ENCODE measurements at regions not wholly inside any gene's neighbourhood (a gene's known extent, or its start where the extent isn't known, plus 50 kb on each side); places are given as distances from the start of the nearest gene placed in this dataset.

GRCh38 chr4:44927399-44928380, 201.3 kb upstream of the GNPDA2 start:
- no peak overlapping the region for H3K9ac ChIP-seq (ENCODE audit: low read length)
- no peaks in the 10 kb centered on the region for H3K4me1 ChIP-seq (ENCODE audit: control insufficient read depth, insufficient read depth, low read length)
- H3K27ac ChIP-seq (ENCODE audit: low read depth, low read length), result no peak overlapping the region
- no peaks in the 10 kb centered on the region for H3K27me3 ChIP-seq (ENCODE audit: control insufficient read depth, insufficient read depth, low read length)
- no peak overlapping the region for H3K4me3 ChIP-seq (ENCODE audit: low read length)
- H3K36me3 ChIP-seq (ENCODE audit: control insufficient read depth, insufficient read depth, low read length), result no peaks in the 10 kb centered on the region

- no peaks in the 10 kb centered on the region for H3K4me1 ChIP-seq (ENCODE audit: control insufficient read depth, insufficient read depth, low read length)
- H3K27me3 ChIP-seq (ENCODE audit: control insufficient read depth, insufficient read depth, low read length), result no peaks in the 10 kb centered on the region
- H3K9ac ChIP-seq (ENCODE audit: low read length), result no peak overlapping the region
- peak overlapping the region; percentile 2 for H3K4me3 ChIP-seq (ENCODE audit: low read length)
- H3K36me3 ChIP-seq (ENCODE audit: control insufficient read depth, insufficient read depth, low read length), result no peaks in the 10 kb centered on the region
- no peak overlapping the region for H3K27ac ChIP-seq (ENCODE audit: low read depth, low read length)
Observed at GRCh38 chr4:44916411-44916810, 190.1 kb upstream of the GNPDA2 start.

GRCh38 chr4:44914748-44915147, 188.4 kb upstream of the GNPDA2 start:
- Histone ChIP-seq H3K4me3 (ENCODE audit: low read length) (no peak overlapping the region), H3K4me1 (ENCODE audit: control insufficient read depth, insufficient read depth, low read length) (no peaks in the 10 kb centered on the region), H3K27me3 (ENCODE audit: control insufficient read depth, insufficient read depth, low read length) (no peaks in the 10 kb centered on the region), H3K9ac (ENCODE audit: low read length) (no peak overlapping the region), H3K36me3 (ENCODE audit: control insufficient read depth, insufficient read depth, low read length) (no peaks in the 10 kb centered on the region), H3K27ac (ENCODE audit: low read depth, low read length) (no peak overlapping the region)

GRCh38 chr4:44914223-44914622, 187.9 kb upstream of the GNPDA2 start:
- Histone ChIP-seq H3K27me3 (ENCODE audit: control insufficient read depth, insufficient read depth, low read length) (no peaks in the 10 kb centered on the region), H3K36me3 (ENCODE audit: control insufficient read depth, insufficient read depth, low read length) (no peaks in the 10 kb centered on the region), H3K9ac (ENCODE audit: low read length) (no peak overlapping the region), H3K4me1 (ENCODE audit: control insufficient read depth, insufficient read depth, low read length) (no peaks in the 10 kb centered on the region), H3K4me3 (ENCODE audit: low read length) (no peak overlapping the region), H3K27ac (ENCODE audit: low read depth, low read length) (no peak overlapping the region)

GRCh38 chr4:44912980-44913379, 186.6 kb upstream of the GNPDA2 start:
- Histone ChIP-seq H3K27ac (ENCODE audit: low read depth, low read length) (no peak overlapping the region), H3K36me3 (ENCODE audit: control insufficient read depth, insufficient read depth, low read length) (no peaks in the 10 kb centered on the region), H3K9ac (ENCODE audit: low read length) (no peak overlapping the region), H3K27me3 (ENCODE audit: control insufficient read depth, insufficient read depth, low read length) (no peaks in the 10 kb centered on the region), H3K4me1 (ENCODE audit: control insufficient read depth, insufficient read depth, low read length) (no peaks in the 10 kb centered on the region), H3K4me3 (ENCODE audit: low read length) (no peak overlapping the region)

- no peak overlapping the region for H3K27ac ChIP-seq (ENCODE audit: low read depth, low read length)
- H3K4me3 ChIP-seq (ENCODE audit: low read length), result no peak overlapping the region
- H3K9ac ChIP-seq (ENCODE audit: low read length), result no peak overlapping the region
- no peaks in the 10 kb centered on the region for H3K27me3 ChIP-seq (ENCODE audit: control insufficient read depth, insufficient read depth, low read length)
- H3K4me1 ChIP-seq (ENCODE audit: control insufficient read depth, insufficient read depth, low read length), result no peaks in the 10 kb centered on the region
- no peaks in the 10 kb centered on the region for H3K36me3 ChIP-seq (ENCODE audit: control insufficient read depth, insufficient read depth, low read length)
Observed at GRCh38 chr4:44908565-44908964, 182.2 kb upstream of the GNPDA2 start.

- H3K9ac ChIP-seq (ENCODE audit: low read length), result no peak overlapping the region
- H3K36me3 ChIP-seq (ENCODE audit: control insufficient read depth, insufficient read depth, low read length), result no peaks in the 10 kb centered on the region
- no peak overlapping the region for H3K27ac ChIP-seq (ENCODE audit: low read depth, low read length)
- no peak overlapping the region for H3K4me3 ChIP-seq (ENCODE audit: low read length)
- H3K4me1 ChIP-seq (ENCODE audit: control insufficient read depth, insufficient read depth, low read length), result no peaks in the 10 kb centered on the region
- H3K27me3 ChIP-seq (ENCODE audit: control insufficient read depth, insufficient read depth, low read length), result no peaks in the 10 kb centered on the region
Observed at GRCh38 chr4:44872246-44872645, 145.9 kb upstream of the GNPDA2 start.

- H3K27me3 ChIP-seq (ENCODE audit: control insufficient read depth, insufficient read depth, low read length), result no peaks in the 10 kb centered on the region
- no peak overlapping the region for H3K27ac ChIP-seq (ENCODE audit: low read depth, low read length)
- H3K4me1 ChIP-seq (ENCODE audit: control insufficient read depth, insufficient read depth, low read length), result no peaks in the 10 kb centered on the region
- H3K36me3 ChIP-seq (ENCODE audit: control insufficient read depth, insufficient read depth, low read length), result no peaks in the 10 kb centered on the region
- H3K9ac ChIP-seq (ENCODE audit: low read length), result no peak overlapping the region
- H3K4me3 ChIP-seq (ENCODE audit: low read length), result no peak overlapping the region
Observed at GRCh38 chr4:44871133-44871532, 144.8 kb upstream of the GNPDA2 start.

GRCh38 chr4:44869985-44870384, 143.6 kb upstream of the GNPDA2 start:
- Histone ChIP-seq H3K9ac (ENCODE audit: low read length) (no peak overlapping the region), H3K4me1 (ENCODE audit: control insufficient read depth, insufficient read depth, low read length) (no peaks in the 10 kb centered on the region), H3K27me3 (ENCODE audit: control insufficient read depth, insufficient read depth, low read length) (no peaks in the 10 kb centered on the region), H3K27ac (ENCODE audit: low read depth, low read length) (no peak overlapping the region), H3K4me3 (ENCODE audit: low read length) (no peak overlapping the region), H3K36me3 (ENCODE audit: control insufficient read depth, insufficient read depth, low read length) (no peaks in the 10 kb centered on the region)

- no peaks in the 10 kb centered on the region for H3K36me3 ChIP-seq (ENCODE audit: control insufficient read depth, insufficient read depth, low read length)
- no peak overlapping the region for H3K4me3 ChIP-seq (ENCODE audit: low read length)
- no peaks in the 10 kb centered on the region for H3K4me1 ChIP-seq (ENCODE audit: control insufficient read depth, insufficient read depth, low read length)
- no peaks in the 10 kb centered on the region for H3K27me3 ChIP-seq (ENCODE audit: control insufficient read depth, insufficient read depth, low read length)
- H3K9ac ChIP-seq (ENCODE audit: low read length), result no peak overlapping the region
- no peak overlapping the region for H3K27ac ChIP-seq (ENCODE audit: low read depth, low read length)
Observed at GRCh38 chr4:44869222-44869882, 143.0 kb upstream of the GNPDA2 start.

GRCh38 chr4:44861756-44862155, 135.4 kb upstream of the GNPDA2 start:
- no peak overlapping the region for H3K4me3 ChIP-seq (ENCODE audit: low read length)
- no peaks in the 10 kb centered on the region for H3K4me1 ChIP-seq (ENCODE audit: control insufficient read depth, insufficient read depth, low read length)
- no peaks in the 10 kb centered on the region for H3K36me3 ChIP-seq (ENCODE audit: control insufficient read depth, insufficient read depth, low read length)
- no peak overlapping the region for H3K9ac ChIP-seq (ENCODE audit: low read length)
- H3K27me3 ChIP-seq (ENCODE audit: control insufficient read depth, insufficient read depth, low read length), result no peaks in the 10 kb centered on the region
- H3K27ac ChIP-seq (ENCODE audit: low read depth, low read length), result no peak overlapping the region

- no peak overlapping the region for H3K27ac ChIP-seq (ENCODE audit: low read depth, low read length)
- no peaks in the 10 kb centered on the region for H3K27me3 ChIP-seq (ENCODE audit: control insufficient read depth, insufficient read depth, low read length)
- H3K9ac ChIP-seq (ENCODE audit: low read length), result no peak overlapping the region
- no peaks in the 10 kb centered on the region for H3K4me1 ChIP-seq (ENCODE audit: control insufficient read depth, insufficient read depth, low read length)
- H3K4me3 ChIP-seq (ENCODE audit: low read length), result no peak overlapping the region
- H3K36me3 ChIP-seq (ENCODE audit: control insufficient read depth, insufficient read depth, low read length), result no peaks in the 10 kb centered on the region
Observed at GRCh38 chr4:44859477-44859876, 133.1 kb upstream of the GNPDA2 start.
